Astrocyte (in vitro differentiated cells and primary cell): ENCODE measurements at regions not wholly inside any gene's neighbourhood (a gene's known extent, or its start where the extent isn't known, plus 50 kb on each side); places are given as distances from the start of the nearest gene placed in this dataset.
"Not testable (repeated sequence)": the region's sequence is repeated elsewhere in the genome, so short reads cannot be mapped to it uniquely, and the experiment has no call there.

Experiments
- CTCF ChIP-seq: IDR thresholded peaks from 2 replicates; pipeline ENCODE4 v1.5.1; 2011; ENCODE audit warnings: low read depth, mild to moderate bottlenecking, inconsistent platforms, low read length, moderate library complexity; ENCODE audit not compliant: insufficient read depth
- EZH2 ChIP-seq: IDR thresholded peaks from 2 replicates; pipeline ENCODE4 v1.6.1; 2012; ENCODE audit warnings: mild to moderate bottlenecking, low read length, inconsistent platforms; ENCODE audit not compliant: insufficient read depth

GRCh38 chr17:71513725-71514124 is 607.1 kb upstream of the SOX9 start:
- not testable (repeated sequence) for TF ChIP-seq CTCF, EZH2
